ENCODE measurements at regions not wholly inside any gene's neighbourhood (a gene's known extent, or its start where the extent isn't known, plus 50 kb on each side); places are given as distances from the start of the nearest gene placed in this dataset.
"Not testable (repeated sequence)": the region's sequence is repeated elsewhere in the genome, so short reads cannot be mapped to it uniquely, and the experiment has no call there.

- DNase-seq (ENCODE audit: low spot score): no peak
Measured at GRCh38 chr1:47660622-47661021, 222.8 kb downstream of the FOXD2 start.

GRCh38 chr1:47661040-47661439, 223.2 kb downstream of the FOXD2 start:
- no peak for DNase-seq (ENCODE audit: low spot score)

DNA sequence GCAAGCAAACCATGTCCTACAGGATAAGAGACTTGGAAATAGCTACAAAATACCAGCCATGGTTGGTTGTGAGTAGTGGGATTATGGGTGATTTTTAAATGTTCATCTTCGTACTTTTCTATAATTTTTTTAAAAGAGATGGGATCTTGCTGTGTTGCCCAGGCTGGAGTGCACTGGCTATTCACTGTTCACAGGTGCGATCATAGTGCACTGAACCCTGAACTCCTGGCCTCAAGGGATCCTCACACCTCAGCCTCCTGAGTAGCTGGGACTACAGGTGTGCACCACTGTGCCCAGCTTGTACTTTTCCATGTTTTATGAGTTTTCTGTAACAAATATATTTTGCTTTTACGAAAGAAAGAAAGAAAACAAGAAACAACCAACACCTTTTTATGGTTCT, 224.2 kb downstream of the FOXD2 start:
- no peak for DNase-seq (ENCODE audit: low spot score)

DNA sequence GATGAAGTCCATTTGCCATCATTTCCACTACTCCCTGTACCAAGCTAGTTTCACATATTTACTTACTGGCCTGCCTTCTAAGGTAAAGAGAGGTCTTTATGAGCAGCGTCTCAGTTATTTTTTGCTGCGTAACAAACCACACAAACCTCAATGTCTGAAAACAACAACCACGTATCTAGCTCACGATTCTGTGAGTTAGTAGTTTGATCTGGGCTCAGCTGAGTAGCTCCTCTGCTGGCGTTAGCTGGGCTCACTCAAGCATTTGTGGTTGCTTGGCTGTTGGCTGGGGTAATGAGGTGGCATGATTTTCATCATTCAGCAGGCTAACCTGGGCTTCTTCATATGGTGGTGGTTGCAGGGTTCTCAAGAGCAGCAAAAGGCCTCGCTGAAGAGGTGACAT, 225.4 kb downstream of the FOXD2 start:
- no peak for DNase-seq (ENCODE audit: low spot score)

GRCh38 chr1:47664356-47664755, 226.5 kb downstream of the FOXD2 start:
- no peak for DNase-seq (ENCODE audit: low spot score)

GRCh38 chr1:47664896-47665295, 227.1 kb downstream of the FOXD2 start:
- not testable (repeated sequence) for DNase-seq (ENCODE audit: low spot score)

DNA sequence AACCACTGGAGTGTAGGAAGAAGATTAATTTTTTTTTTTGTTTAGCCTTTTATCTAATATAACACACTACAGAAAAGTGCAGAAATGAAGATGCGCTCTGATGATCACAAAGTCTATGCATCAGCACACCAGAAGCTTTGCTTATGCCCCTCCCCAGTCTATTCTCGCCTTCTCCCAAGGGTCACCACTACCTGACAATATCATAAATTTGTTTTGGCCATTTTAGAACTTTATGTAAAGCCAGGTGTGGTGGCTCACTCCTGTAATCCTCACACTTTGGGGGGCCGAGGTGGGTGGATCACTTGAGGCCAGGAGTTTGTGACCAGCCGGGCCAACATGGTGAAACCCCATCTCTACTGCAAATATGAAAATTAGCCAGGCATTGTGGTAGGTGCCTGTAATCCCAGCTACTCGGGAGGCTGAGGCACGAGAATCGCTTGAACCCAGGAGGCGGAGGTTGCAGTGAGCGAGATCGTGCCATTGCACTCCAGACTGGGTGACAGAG, 231.3 kb downstream of the FOXD2 start:
- no peak for DNase-seq (ENCODE audit: low spot score)

DNA sequence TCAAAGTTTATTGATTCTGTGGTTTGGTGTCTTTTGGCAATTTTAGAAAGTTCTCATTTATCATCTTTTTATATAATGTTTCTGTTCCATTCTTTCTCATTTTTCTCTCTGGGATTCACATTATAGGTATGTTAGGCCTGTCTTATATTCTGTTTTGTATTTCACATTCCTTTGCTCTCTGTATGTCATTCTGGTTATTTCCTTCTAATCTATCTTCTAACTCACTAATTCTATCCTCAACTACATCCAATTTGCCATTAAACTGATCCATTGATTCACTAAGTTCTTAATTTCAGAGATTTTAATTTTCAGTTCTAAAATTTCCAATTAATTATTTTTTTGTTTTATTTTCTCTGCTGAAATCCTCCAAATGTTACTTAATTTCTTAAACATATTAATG, 234.8 kb downstream of the FOXD2 start:
- no peak for DNase-seq (ENCODE audit: low spot score)

DNA sequence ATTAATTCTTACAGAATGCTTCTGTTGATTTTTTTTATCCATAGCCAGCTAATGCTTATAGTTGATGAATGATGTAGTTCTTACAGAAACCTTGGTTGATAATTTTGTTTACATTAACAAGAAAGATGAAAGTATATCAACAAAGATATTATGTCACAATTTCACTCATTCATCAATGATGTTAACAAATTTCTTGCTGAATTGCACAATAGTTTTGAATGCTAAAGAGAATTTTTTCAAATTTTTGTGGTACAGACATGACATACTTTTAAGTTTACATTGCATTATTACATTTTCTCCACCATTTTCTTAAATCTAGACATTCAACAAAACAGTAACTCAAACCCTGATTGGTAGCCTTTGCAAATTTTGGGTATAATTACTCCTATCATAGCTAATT, 236.3 kb downstream of the FOXD2 start:
- DNase-seq (ENCODE audit: low spot score): no peak

GRCh38 chr1:47675047-47675675, 237.3 kb downstream of the FOXD2 start:
- DNase-seq (ENCODE audit: low spot score): no peak

GRCh38 chr1:47675721-47676120, 237.9 kb downstream of the FOXD2 start:
- no peak for DNase-seq (ENCODE audit: low spot score)

DNA sequence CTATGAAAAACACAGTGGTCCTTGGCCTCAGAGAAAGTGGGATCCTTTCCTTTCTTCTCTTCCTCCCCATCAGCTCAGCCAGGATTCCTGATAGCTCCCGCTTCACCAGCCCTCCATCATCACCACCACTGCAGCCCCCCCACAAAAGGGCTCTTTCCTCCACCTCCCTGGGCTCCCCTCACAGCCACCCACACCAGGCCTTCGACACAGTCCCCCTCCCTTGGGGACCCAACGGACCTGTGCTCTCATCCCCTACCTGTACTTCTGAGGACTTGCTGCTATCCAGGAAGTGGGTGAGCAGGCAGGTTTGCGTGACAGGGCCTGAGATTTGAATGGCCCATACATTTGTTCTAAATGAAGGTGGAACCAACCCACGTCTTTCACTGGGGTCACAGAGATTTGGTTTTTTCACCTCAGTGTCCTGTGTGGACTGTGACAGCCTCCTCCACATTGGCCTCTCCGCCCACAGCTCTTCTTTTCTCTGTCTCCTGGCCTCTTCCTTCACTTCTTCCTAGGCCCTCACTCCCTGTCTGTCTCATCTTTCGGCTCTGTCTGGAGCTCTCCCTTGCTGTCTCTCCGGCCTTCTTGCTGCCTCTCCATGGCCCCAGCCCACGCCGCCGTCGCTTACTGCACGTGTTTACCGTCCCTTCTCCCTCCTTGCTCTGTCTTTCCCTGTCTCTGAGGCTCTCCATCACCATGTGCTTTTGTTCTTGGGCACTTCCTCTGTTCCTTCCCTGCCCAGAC, 238.6 kb downstream of the FOXD2 start:
- no peak for DNase-seq (ENCODE audit: low spot score)

DNA sequence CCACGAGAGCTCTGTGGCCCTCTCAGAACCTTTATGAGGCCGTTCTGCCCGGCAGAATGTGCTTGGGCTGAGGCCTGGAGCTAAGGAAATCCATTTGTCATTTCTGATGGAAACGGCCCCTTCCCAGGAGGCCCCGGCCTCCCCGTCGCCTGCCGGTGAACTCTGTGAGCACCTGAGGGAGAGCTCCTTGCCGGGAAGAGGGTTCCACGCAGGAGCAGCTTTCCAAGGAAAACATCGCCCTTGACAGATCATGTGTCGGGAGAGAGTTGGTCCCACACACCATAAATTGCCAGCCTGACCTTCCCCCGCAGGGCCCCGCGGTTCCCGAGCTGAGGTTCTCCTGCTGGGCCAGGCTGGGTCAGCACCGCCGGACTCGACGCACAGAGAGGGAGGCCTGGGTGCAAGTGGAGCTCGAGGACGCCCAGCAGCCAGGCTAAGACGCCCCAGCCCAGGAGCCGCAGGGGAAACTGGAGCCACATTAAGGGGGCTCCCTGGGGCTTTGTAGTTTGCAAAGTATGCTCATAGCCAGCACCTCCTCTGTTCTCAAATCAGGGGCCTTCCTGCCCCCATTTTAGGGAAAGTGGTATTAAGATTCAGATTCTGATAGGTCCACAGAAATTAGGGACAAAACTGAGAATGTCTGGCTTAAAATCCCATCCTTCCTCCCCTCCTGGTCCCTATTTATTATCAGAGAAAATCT, 239.5 kb downstream of the FOXD2 start:
- no peak for DNase-seq (ENCODE audit: low spot score)

DNA sequence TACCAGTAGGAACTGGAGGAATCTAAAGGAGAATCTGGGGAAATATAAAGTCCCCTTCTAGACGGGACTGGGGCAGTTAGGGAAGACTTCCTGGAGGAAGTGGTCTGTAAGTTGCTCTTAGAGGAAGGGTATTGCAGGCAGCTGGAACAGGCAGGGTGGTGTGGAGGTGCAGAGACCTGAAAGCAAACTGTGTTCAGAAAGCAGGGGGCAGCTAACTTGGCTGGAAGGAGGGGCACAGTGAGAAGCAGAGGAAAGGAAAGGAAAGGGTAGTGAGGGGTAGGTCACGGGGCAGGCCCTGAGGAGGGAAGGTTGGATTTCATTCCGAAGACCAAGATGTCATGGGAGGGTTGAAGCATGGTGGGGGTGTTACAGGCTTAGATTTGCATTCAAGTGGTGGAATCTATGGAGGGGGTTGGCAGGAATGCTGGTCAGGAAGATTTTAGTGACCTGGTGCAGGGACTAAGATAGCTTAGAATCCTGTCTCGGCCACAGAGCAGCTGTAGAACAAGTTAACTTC, 240.7 kb downstream of the FOXD2 start:
- no peak for DNase-seq (ENCODE audit: low spot score)

- DNase-seq (ENCODE audit: low spot score): no peak
Measured at GRCh38 chr1:47679301-47679791, 241.5 kb downstream of the FOXD2 start.

- no peak for DNase-seq (ENCODE audit: low spot score)
Measured at GRCh38 chr1:47679826-47680225, 242.0 kb downstream of the FOXD2 start.

DNA sequence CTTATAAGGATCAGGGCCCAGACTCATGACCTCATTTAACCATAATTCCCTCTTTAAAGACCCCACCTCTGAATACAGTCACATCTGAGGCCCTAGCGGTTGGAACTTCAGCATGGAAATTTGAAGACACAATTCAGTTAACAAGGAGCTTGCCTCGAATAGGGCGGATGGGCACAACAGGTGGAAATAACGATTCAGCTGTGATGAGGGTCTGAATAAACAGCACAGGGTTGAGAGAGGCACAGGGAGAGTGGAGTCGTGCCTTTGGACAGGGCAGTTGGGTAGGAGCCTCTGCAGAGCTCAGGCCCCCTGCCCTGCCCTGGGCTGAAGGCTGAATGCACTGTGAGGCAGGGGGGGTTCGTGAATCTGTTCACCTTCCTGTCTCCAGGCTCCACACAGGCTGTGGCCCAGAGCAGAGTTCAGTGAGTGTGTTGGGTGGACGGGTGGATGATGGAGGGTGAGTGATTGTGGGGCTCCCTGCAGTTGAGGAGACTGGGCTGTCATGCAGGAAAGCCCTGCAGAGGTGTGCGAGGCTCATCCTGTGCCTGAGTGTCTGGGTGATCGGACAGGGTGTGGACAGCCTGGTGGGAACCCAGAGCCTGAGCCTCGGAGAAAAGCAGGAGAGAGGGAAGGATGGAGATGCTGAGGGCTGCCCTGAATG, 243.1 kb downstream of the FOXD2 start:
- DNase-seq (ENCODE audit: low spot score): no peak

DNA sequence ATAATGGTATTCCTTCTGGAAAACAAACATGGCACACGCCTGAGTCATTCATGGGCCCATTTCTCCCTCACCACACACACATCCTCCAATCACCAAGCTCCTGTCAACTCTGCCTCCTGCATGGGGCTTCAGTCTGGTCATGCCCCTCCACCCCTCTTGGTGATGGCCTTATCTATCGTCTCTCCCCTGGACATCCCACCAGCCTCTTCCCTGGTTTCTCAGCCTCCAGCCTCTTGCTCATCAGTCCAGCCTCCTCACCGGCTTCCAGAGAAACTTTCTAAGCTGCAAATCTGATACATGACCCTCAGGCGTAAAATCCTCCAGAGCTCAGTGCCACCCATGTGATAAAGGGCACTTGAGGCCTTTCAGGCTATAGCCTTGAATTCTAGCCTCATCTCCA, 243.9 kb downstream of the FOXD2 start:
- no peak for DNase-seq (ENCODE audit: low spot score)

- DNase-seq (ENCODE audit: low spot score): no peak
Measured at GRCh38 chr1:47682198-47682597, 244.4 kb downstream of the FOXD2 start.

DNA sequence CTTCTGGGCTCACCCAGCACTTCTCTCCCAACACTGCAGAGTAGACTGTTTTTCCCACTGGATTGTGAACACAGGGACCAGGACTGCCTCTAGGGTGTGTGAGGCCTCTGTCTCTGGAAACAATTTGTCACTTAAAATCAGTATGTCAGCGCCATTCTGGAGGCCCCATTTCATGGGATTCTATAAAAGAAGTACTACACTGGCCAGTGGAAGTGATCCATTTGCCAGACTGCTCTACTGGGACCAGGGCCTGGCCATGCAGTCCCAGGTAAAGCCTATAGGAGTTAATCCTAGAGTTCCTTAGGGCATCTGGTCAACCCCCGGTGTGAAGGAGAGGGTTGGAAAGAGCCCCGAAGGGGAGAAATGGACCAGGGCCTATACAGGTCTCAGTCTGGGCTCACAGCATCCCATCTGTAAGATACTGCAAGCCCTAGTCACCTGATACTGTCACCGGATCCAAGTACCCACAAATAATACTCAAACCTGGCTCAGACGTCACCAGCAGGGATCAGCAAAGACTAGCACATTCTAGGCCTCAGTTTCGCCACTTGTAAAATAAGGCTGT, 245.0 kb downstream of the FOXD2 start:
- no peak for DNase-seq (ENCODE audit: low spot score)

GRCh38 chr1:47683401-47683800, 245.6 kb downstream of the FOXD2 start:
- DNase-seq (ENCODE audit: low spot score): no peak
